Cerebellar cortex (tissue), 1 donor: ENCODE measurements at regions not wholly inside any gene's neighbourhood (a gene's known extent, or its start where the extent isn't known, plus 50 kb on each side); places are given as distances from the start of the nearest gene placed in this dataset.

Experiments
- DNase-seq: peaks from one replicate; pipeline ENCODE4 v3.0.0-alpha.2; 2015; ENCODE audit warnings: low spot score

GRCh38 chr11:70486731-70487130 lies 88.4 kb downstream of the CTTN start:
- no peak for DNase-seq

GRCh38 chr11:70487160-70487559 lies 88.8 kb downstream of the CTTN start:
- no peak for DNase-seq

- no peak for DNase-seq
Measured at GRCh38 chr11:70487756-70488155, 89.4 kb downstream of the CTTN start.

GRCh38 chr11:70488171-70488703 lies 89.9 kb downstream of the CTTN start:
- DNase-seq, result no peak

GRCh38 chr11:70489276-70489675 lies 90.9 kb downstream of the CTTN start:
- no peak for DNase-seq

GRCh38 chr11:70490208-70490607 lies 91.9 kb downstream of the CTTN start:
- no peak for DNase-seq

- DNase-seq, result no peak
Measured at GRCh38 chr11:70490723-70491558, 92.6 kb downstream of the CTTN start.

- DNase-seq, result no peak
Measured at GRCh38 chr11:70491696-70492472, 93.6 kb downstream of the CTTN start.

- no peak for DNase-seq
Measured at GRCh38 chr11:70493089-70493474, 94.8 kb downstream of the CTTN start.

- DNase-seq, result no peak
Measured at GRCh38 chr11:70493891-70494290, 95.6 kb downstream of the CTTN start.

- DNase-seq, result no peak
Measured at GRCh38 chr11:70494559-70495350, 96.4 kb downstream of the CTTN start.

GRCh38 chr11:70495351-70496310 lies 97.3 kb downstream of the CTTN start:
- peak; percentile 44 for DNase-seq

GRCh38 chr11:70496591-70497535 lies 98.5 kb downstream of the CTTN start:
- no peak for DNase-seq

GRCh38 chr11:70497536-70498075 lies 99.3 kb downstream of the CTTN start:
- no peak for DNase-seq

GRCh38 chr11:70498171-70498571 lies 99.8 kb downstream of the CTTN start:
- DNase-seq, result no peak

GRCh38 chr11:70498976-70499801 lies 100.9 kb downstream of the CTTN start:
- no peak for DNase-seq

- DNase-seq, result no peak
Measured at GRCh38 chr11:70500076-70500847, 101.9 kb downstream of the CTTN start.
